ENCODE measurements at regions not wholly inside any gene's neighbourhood (a gene's known extent, or its start where the extent isn't known, plus 50 kb on each side); places are given as distances from the start of the nearest gene placed in this dataset.

DNA sequence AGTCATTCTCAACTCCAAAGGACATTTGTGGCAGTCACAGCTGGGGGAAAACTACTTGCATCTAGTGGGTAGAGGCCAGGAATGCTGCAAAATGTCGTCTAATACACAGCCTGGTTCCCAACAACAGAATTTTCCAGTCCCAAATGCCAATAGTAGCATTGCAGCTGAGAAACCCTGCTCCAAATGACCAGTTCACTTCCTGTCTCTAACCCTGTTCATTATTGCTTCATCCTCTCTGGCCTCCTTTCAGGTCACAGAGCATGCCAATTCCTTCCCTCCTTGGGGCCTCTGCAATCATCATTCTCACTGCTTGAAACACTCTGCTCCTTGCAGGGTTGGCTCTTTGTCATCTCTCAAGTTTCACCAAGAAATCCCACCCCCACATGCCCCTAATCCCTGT lies 139.1 kb downstream of the IRS1 start:
- no peak overlapping the region for H3K4me3 ChIP-seq
- H3K9me3 ChIP-seq = no peaks in the 10 kb centered on the region
- no peaks in the 10 kb centered on the region for H3K27me3 ChIP-seq
- no peaks in the 10 kb centered on the region for H3K4me1 ChIP-seq
- no peaks in the 10 kb centered on the region for H3K36me3 ChIP-seq
- H3K9ac ChIP-seq (ENCODE audit: low read depth in 2 of 2, low read length in 2 of 2) = no peak overlapping the region
- TF ChIP-seq, protein P1, sequence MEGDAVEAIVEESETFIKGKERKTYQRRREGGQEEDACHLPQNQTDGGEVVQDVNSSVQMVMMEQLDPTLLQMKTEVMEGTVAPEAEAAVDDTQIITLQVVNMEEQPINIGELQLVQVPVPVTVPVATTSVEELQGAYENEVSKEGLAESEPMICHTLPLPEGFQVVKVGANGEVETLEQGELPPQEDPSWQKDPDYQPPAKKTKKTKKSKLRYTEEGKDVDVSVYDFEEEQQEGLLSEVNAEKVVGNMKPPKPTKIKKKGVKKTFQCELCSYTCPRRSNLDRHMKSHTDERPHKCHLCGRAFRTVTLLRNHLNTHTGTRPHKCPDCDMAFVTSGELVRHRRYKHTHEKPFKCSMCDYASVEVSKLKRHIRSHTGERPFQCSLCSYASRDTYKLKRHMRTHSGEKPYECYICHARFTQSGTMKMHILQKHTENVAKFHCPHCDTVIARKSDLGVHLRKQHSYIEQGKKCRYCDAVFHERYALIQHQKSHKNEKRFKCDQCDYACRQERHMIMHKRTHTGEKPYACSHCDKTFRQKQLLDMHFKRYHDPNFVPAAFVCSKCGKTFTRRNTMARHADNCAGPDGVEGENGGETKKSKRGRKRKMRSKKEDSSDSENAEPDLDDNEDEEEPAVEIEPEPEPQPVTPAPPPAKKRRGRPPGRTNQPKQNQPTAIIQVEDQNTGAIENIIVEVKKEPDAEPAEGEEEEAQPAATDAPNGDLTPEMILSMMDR (IDR thresholded peaks at IDR 0.05) = no peak
- DNase-seq = peak; percentile 56
- H3K27ac ChIP-seq = no peak overlapping the region
- intact Hi-C loops (cut with DNase I) = no loop called here

DNA sequence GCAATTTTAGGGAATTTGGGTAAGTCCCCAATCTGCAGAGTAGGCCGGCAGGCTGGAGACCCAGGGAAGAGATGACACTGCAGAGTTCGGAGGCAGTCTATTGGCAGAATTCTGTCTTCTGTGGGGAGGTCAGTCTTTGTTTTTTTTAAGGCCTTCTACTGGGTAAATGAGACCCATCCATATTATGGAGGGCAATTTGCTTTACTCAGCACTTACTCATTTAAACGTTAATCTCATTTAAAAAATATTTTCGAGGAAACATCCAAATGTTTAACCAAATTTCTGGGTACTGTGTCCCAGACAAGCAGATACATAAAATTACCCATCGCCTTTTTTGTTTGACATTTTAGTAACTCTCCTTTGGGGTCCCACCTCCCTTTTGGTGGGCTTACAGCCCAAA lies 139.5 kb downstream of the IRS1 start:
- no peaks in the 10 kb centered on the region for H3K9me3 ChIP-seq
- no peak for DNase-seq
- H3K4me1 ChIP-seq = no peaks in the 10 kb centered on the region
- TF ChIP-seq, protein P1 (IDR thresholded peaks at IDR 0.05) = no peak
- H3K9ac ChIP-seq (ENCODE audit: low read depth in 2 of 2, low read length in 2 of 2) = no peak overlapping the region
- intact Hi-C loops (cut with DNase I) = no loop called here
- no peak overlapping the region for H3K4me3 ChIP-seq
- H3K36me3 ChIP-seq = no peaks in the 10 kb centered on the region
- H3K27ac ChIP-seq = no peak overlapping the region
- H3K27me3 ChIP-seq = no peaks in the 10 kb centered on the region

DNA sequence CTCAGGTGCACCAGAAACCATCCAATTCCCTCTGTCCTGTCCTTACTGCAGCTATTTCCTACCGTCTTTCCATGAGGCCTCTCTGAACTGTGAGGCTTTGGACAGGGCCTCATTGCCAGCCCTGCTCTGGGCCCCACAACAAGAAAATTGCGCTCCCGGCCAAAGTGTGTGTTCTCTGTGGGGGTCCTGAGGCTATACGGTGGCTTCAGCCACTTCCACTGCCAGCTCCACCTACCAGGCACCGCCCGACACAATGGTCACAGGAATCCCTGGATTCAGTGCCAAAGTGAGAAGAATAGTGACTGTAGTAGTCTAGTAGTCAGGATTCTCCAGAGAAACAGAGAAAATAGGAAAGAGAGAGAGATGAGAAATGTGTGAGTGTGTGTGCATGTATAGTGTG lies 140.2 kb downstream of the IRS1 start:
- DNase-seq = no peak
- TF ChIP-seq, protein P1 (IDR thresholded peaks at IDR 0.05) = no peak
- Histone ChIP-seq H3K9me3 (no peaks in the 10 kb centered on the region), H3K4me3 (no peak overlapping the region), H3K9ac (ENCODE audit: low read depth in 2 of 2, low read length in 2 of 2) (no peak overlapping the region), H3K27ac (no peak overlapping the region), H3K36me3 (no peaks in the 10 kb centered on the region), H3K4me1 (no peaks in the 10 kb centered on the region), H3K27me3 (no peaks in the 10 kb centered on the region)
- intact Hi-C loops (cut with DNase I) = loop anchor here (10.0 kb wide), 1 partner anchor 135 kb away; the partner anchor contains the start of gene IRS1

DNA sequence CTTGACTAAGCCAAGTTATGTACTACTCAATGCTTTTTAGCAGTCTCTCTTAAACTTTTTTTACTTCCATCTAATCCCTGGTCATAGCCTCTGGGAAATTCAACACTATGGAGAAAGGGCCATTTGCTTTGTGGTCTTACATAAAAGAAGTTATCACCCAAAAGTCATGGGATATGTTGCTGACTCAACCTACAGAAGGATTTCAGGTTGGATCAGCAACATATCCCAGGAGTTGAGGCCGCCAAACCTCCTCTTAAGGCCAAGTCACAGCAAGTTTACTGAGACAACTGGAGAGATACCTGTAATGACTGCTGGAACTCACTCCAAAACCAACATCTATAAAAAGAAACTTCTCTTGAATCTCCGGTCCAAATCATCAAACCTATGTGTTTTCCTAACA lies 141.1 kb downstream of the IRS1 start:
- Histone ChIP-seq H3K27me3 (no peaks in the 10 kb centered on the region), H3K4me1 (no peaks in the 10 kb centered on the region), H3K4me3 (no peak overlapping the region), H3K9me3 (no peaks in the 10 kb centered on the region), H3K36me3 (no peaks in the 10 kb centered on the region), H3K9ac (ENCODE audit: low read depth in 2 of 2, low read length in 2 of 2) (no peak overlapping the region), H3K27ac (no peak overlapping the region)
- intact Hi-C loops (cut with DNase I) = loop anchor here (10.0 kb wide), 1 partner anchor 136 kb away; the partner anchor contains the start of gene IRS1
- DNase-seq = no peak
- TF ChIP-seq, protein P1 (IDR thresholded peaks at IDR 0.05) = no peak

DNA sequence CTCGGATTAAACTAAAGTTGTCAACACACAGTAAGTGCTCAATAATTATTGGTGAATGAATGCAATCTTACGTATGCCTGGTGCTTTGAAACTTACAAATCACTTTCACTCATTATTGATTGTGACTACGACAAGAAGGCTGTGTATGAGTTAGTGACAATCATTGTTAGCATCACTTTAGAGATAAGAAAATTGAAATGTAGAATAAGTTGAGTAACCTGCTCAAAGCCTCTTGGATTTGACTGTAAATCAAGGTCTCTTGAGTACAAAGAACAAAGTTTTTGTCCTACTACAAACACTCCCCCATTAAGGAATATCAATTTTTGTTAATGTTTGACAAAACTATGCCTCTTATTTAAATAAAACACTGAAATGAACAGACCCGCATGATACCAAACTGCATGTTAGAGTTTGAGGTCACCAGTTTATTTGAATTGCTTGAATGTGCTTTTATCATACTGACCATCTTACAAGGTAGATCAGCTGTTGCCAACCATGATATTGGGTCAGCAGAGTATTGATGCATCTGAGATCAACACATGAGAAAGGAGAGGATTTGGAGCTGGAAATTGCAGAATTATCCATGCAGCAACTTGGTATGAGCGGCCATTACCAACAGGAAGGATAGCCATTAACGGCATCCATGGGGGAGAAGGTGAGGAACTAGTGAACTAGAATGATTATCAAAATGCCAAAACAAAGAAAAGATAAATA lies 142.1 kb downstream of the IRS1 start:
- no peaks in the 10 kb centered on the region for H3K36me3 ChIP-seq
- TF ChIP-seq, protein P1 (IDR thresholded peaks at IDR 0.05) = no peak
- intact Hi-C loops (cut with DNase I) = loop anchor here (10.0 kb wide), 1 partner anchor 137 kb away; the partner anchor contains the start of gene IRS1
- H3K27me3 ChIP-seq = no peaks in the 10 kb centered on the region
- no peak overlapping the region for H3K4me3 ChIP-seq
- no peak for DNase-seq
- no peak overlapping the region for H3K27ac ChIP-seq
- no peaks in the 10 kb centered on the region for H3K4me1 ChIP-seq
- H3K9ac ChIP-seq (ENCODE audit: low read depth in 2 of 2, low read length in 2 of 2) = no peak overlapping the region
- no peaks in the 10 kb centered on the region for H3K9me3 ChIP-seq
